SU-DHL-6 (cell line): ENCODE measurements at regions not wholly inside any gene's neighbourhood (a gene's known extent, or its start where the extent isn't known, plus 50 kb on each side); places are given as distances from the start of the nearest gene placed in this dataset.

Source experiments
- H2AFZ ChIP-seq: fragments of 200-600 bp; sonication (generic); 2 replicates; pipeline ENCODE4 v1.6.1; 2014; ENCODE audit warnings: low read depth, mild to moderate bottlenecking, moderate library complexity, mixed read lengths, antibody characterized with exemption, low read length; ENCODE audit not compliant: severe bottlenecking
- H3F3A ChIP-seq: fragments of 200-600 bp; shearing (Covaris generic); 2 replicates; pipeline ENCODE4 v1.6.0; 2016; ENCODE audit warnings: antibody characterized with exemption, mild to moderate bottlenecking; ENCODE audit not compliant: insufficient read depth
- H3K27ac ChIP-seq: fragments of 200-600 bp; sonication (generic); 2 replicates; pipeline ENCODE4 v1.5.1; 2016; ENCODE audit warnings: low read depth, mild to moderate bottlenecking, low read length, moderate library complexity, mixed read lengths
- H3K27me3 ChIP-seq: fragments of 200-600 bp; sonication (generic), shearing (Covaris generic); 2 replicates; pipeline ENCODE4 v1.6.0; 2014; ENCODE audit warnings: mild to moderate bottlenecking, low read length
- H3K36me3 ChIP-seq: fragments of 200-600 bp; sonication (generic); 2 replicates; pipeline ENCODE4 v1.6.1; 2014; ENCODE audit warnings: mild to moderate bottlenecking, low read length, mixed read lengths
- H3K4me2 ChIP-seq: fragments of 300-600, 200-600 bp; shearing (Covaris generic), sonication (generic); 2 replicates; pipeline ENCODE4 v1.6.0; 2014; ENCODE audit warnings: low read length, low read depth, mild to moderate bottlenecking; ENCODE audit not compliant: poor library complexity, severe bottlenecking
- H3K4me3 ChIP-seq: fragments of 200-600 bp; sonication (generic); 2 replicates; pipeline ENCODE4 v1.5.1; 2014; ENCODE audit warnings: antibody characterized with exemption, low read length, mild to moderate bottlenecking, mixed read lengths; ENCODE audit not compliant: insufficient read depth, poor library complexity, severe bottlenecking
- H3K79me2 ChIP-seq: fragments of 200-600 bp; sonication (generic); 2 replicates; pipeline ENCODE4 v1.6.1; 2014; ENCODE audit warnings: mild to moderate bottlenecking, low read length, moderate library complexity; ENCODE audit not compliant: insufficient read depth
- H3K9ac ChIP-seq: fragments of 200-600 bp; sonication (generic); 2 replicates; pipeline ENCODE4 v1.7.0; 2014; ENCODE audit warnings: mild to moderate bottlenecking, low read length
- H3K9me2 ChIP-seq: fragments of 200-600 bp; sonication (generic); replicated peaks from 2 replicates; pipeline ENCODE4 v1.6.1; 2014; ENCODE audit warnings: low read length; ENCODE audit not compliant: insufficient read depth
- H3K9me3 ChIP-seq: fragments of 200-600 bp; sonication (generic); 2 replicates; pipeline ENCODE4 v1.6.1; 2014; ENCODE audit warnings: low read length, mixed read lengths; ENCODE audit not compliant: insufficient read depth
- H4K20me1 ChIP-seq: fragments of 200-600 bp; sonication (generic); 2 replicates; pipeline ENCODE4 v1.6.1; 2014; ENCODE audit warnings: low read depth, mild to moderate bottlenecking, antibody characterized with exemption, low read length, moderate library complexity, mixed read lengths
- CTCF ChIP-seq: fragments of 200-600 bp; sonication (generic); IDR thresholded peaks from one replicate; pipeline ENCODE4 v1.5.1; 2017; ENCODE audit warnings: antibody characterized with exemption, mild to moderate bottlenecking, low read length, moderate library complexity; ENCODE audit not compliant: insufficient read depth, poor library complexity, severe bottlenecking
- EZH2phosphoT487 ChIP-seq: fragments of 200-600 bp; sonication (generic), shearing (Covaris generic); conservative IDR thresholded peaks from 2 replicates; pipeline ENCODE4 v1.6.1; 2018; ENCODE audit warnings: mild to moderate bottlenecking, antibody characterized with exemption, low read length, moderate library complexity, mixed read lengths

- Histone ChIP-seq H3K9ac (no peak overlapping the region), H2AFZ (no peak overlapping the region), H4K20me1 (no peaks in the 10 kb centered on the region), H3K9me3 (no peaks in the 10 kb centered on the region), H3K9me2 (no peaks in the 10 kb centered on the region), H3K27ac (no peak overlapping the region), H3K36me3 (no peaks in the 10 kb centered on the region), H3F3A (no peaks in the 10 kb centered on the region), H3K4me3 (no peak overlapping the region), H3K27me3 (no peaks in the 10 kb centered on the region), H3K4me2 (no peak overlapping the region), H3K79me2 (no peaks in the 10 kb centered on the region)
- TF ChIP-seq CTCF (no peak), EZH2phosphoT487 (no peak)
These were observed 204.2 kb downstream of the CYLD start for GRCh38 chr16:50946098-50946497.

GRCh38 chr16:50945171-50945570, 203.3 kb downstream of the CYLD start:
- no peak overlapping the region for H3K4me2 ChIP-seq
- no peak overlapping the region for H3K9ac ChIP-seq
- no peaks in the 10 kb centered on the region for H3K27me3 ChIP-seq
- H4K20me1 ChIP-seq, result no peaks in the 10 kb centered on the region
- TF ChIP-seq EZH2phosphoT487 (no peak), CTCF (no peak)
- H2AFZ ChIP-seq, result no peak overlapping the region
- no peaks in the 10 kb centered on the region for H3K9me3 ChIP-seq
- no peak overlapping the region for H3K27ac ChIP-seq
- H3K4me3 ChIP-seq, result no peak overlapping the region
- H3K79me2 ChIP-seq, result no peaks in the 10 kb centered on the region
- H3K36me3 ChIP-seq, result no peaks in the 10 kb centered on the region
- H3K9me2 ChIP-seq, result no peaks in the 10 kb centered on the region
- H3F3A ChIP-seq, result no peaks in the 10 kb centered on the region

GRCh38 chr16:50944436-50944835, 202.6 kb downstream of the CYLD start:
- H3K4me2 ChIP-seq, result no peak overlapping the region
- H3K27me3 ChIP-seq, result no peaks in the 10 kb centered on the region
- no peak overlapping the region for H3K9ac ChIP-seq
- H3F3A ChIP-seq, result no peaks in the 10 kb centered on the region
- H3K9me3 ChIP-seq, result no peaks in the 10 kb centered on the region
- no peaks in the 10 kb centered on the region for H3K79me2 ChIP-seq
- H2AFZ ChIP-seq, result no peak overlapping the region
- no peaks in the 10 kb centered on the region for H3K9me2 ChIP-seq
- TF ChIP-seq CTCF (no peak), EZH2phosphoT487 (no peak)
- no peaks in the 10 kb centered on the region for H4K20me1 ChIP-seq
- H3K4me3 ChIP-seq, result no peak overlapping the region
- H3K36me3 ChIP-seq, result no peaks in the 10 kb centered on the region
- H3K27ac ChIP-seq, result no peak overlapping the region
